Osteocyte (in vitro differentiated cells): ENCODE measurements at regions not wholly inside any gene's neighbourhood (a gene's known extent, or its start where the extent isn't known, plus 50 kb on each side); places are given as distances from the start of the nearest gene placed in this dataset.

Experiments used
- DNase-seq: peaks from one replicate; pipeline ENCODE4 v3.0.0; 2021; ENCODE audit warnings: mixed read lengths; ENCODE audit not compliant: unreplicated experiment; ENCODE audit errors: extremely low spot score
- H3K27ac Mint-ChIP-seq: one replicate; pipeline ENCODE4 v1.8.0; 2021; ENCODE audit warnings: mild to moderate bottlenecking, mixed read lengths; ENCODE audit not compliant: unreplicated experiment
- H3K27me3 Mint-ChIP-seq: one replicate; pipeline ENCODE4 v1.8.0; 2021; ENCODE audit warnings: mixed read lengths; ENCODE audit not compliant: unreplicated experiment
- H3K36me3 Mint-ChIP-seq: one replicate; pipeline ENCODE4 v1.8.0; 2021; ENCODE audit warnings: mixed read lengths; ENCODE audit not compliant: unreplicated experiment
- H3K4me1 Mint-ChIP-seq: one replicate; pipeline ENCODE4 v1.8.0; 2021; ENCODE audit warnings: mixed read lengths; ENCODE audit not compliant: unreplicated experiment
- H3K4me3 Mint-ChIP-seq: one replicate; pipeline ENCODE4 v1.8.0; 2021; ENCODE audit warnings: mild to moderate bottlenecking, moderate library complexity, mixed read lengths; ENCODE audit not compliant: unreplicated experiment
- H3K9me3 Mint-ChIP-seq: one replicate; pipeline ENCODE4 v1.8.0; 2021; ENCODE audit warnings: mixed read lengths; ENCODE audit not compliant: unreplicated experiment
- CTCF ChIP-seq: fragments of 200-600 bp; sonication (generic); IDR thresholded peaks from 2 replicates; pipeline ENCODE4 v1.5.0; 2021; ENCODE audit warnings: antibody characterized with exemption, mild to moderate bottlenecking, moderate library complexity

GRCh38 chr11:122214080-122214479 is 98.1 kb upstream of the BLID start:
- no peaks in the 10 kb centered on the region for H3K36me3 Mint-ChIP-seq
- peaks cover 33% of the 10 kb centered on the region for H3K4me1 Mint-ChIP-seq
- H3K27ac Mint-ChIP-seq = no peak overlapping the region

GRCh38 chr11:122213171-122213570 is 97.2 kb upstream of the BLID start:
- Mint-ChIP-seq H3K4me3 (no peak overlapping the region), H3K27me3 (no peaks in the 10 kb centered on the region), H3K36me3 (no peaks in the 10 kb centered on the region), H3K27ac (no peak overlapping the region), H3K4me1 (peaks cover 43% of the 10 kb centered on the region), H3K9me3 (no peaks in the 10 kb centered on the region)
- TF ChIP-seq CTCF = no peak
- no peak for DNase-seq

More at GRCh38 chr11:122214080-122214479, 98.1 kb upstream of the BLID start:
- H3K9me3 Mint-ChIP-seq = no peaks in the 10 kb centered on the region
- no peak for TF ChIP-seq CTCF
- DNase-seq = no peak
- H3K27me3 Mint-ChIP-seq = no peaks in the 10 kb centered on the region
- H3K4me3 Mint-ChIP-seq = no peak overlapping the region

DNA sequence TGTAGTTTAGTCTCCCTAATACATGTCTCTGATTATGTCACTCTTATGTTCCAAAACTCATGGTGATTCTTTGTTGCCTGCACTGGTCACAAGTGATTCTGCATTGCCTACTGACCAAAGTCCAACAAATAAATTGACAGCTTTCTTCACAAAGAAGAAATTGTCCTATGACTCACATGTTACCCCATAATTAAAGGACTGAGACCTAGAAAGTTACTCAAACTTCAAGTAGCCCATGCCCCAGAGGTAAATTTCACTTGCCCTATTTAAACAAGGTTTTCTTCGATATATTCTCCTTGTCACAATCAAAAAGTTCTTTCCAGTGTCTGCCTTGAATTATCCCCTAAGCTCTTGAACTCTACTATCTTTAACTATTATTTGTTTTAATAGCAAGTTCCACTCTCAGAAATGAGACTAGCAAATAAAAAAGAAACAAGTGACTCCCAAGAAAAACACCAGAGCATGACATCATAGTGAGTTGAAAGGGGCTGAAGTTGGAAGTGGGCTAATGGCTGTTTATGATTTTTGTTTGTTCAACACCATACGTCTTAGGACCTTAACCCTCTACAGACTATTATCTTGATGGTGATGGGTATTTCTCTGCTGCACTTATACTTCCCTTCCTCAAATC is 94.5 kb upstream of the BLID start:
- no peaks in the 10 kb centered on the region for H3K9me3 Mint-ChIP-seq
- DNase-seq = no peak
- H3K4me1 Mint-ChIP-seq = peaks cover 60% of the 10 kb centered on the region
- no peaks in the 10 kb centered on the region for H3K27me3 Mint-ChIP-seq
- H3K27ac Mint-ChIP-seq = no peak overlapping the region
- no peaks in the 10 kb centered on the region for H3K36me3 Mint-ChIP-seq
- no peak overlapping the region for H3K4me3 Mint-ChIP-seq
- no peak for TF ChIP-seq CTCF

DNA sequence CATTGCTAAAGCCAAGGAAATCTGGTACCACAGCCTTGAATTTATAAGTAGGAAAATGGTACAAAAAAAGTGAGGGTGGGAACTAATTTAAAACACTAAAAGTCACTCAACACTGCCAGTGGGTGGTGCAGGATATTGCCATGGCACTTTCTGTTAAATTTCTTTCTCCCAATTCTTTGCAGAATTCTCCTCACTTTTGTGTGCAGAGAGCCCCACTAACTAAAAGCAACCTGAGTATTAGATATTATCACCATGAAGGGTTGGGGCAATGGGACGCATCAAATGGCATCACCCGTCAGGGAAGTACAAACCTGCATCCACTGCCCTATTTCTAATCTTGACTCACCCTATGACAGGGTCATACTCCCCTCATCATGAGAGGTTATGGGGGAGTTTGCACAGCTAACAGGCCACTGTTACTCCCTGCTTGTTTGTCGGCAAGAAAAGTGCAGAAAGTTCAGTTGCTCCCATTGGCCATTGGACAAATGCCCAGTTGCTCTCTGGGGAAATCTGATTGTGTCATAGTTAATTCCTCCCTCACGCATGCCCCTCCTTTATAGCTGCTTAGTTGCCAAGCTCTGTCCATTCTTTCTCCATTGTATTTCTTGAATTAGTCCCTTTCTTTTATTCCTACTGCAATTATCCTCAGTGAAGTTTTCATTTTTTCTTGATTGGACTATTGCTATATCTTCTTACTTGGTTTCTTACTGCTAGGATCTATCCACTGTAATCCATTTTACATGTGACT is 93.8 kb upstream of the BLID start:
- Mint-ChIP-seq H3K4me3 (no peak overlapping the region), H3K9me3 (no peaks in the 10 kb centered on the region), H3K27ac (no peak overlapping the region), H3K4me1 (peaks cover 59% of the 10 kb centered on the region), H3K36me3 (no peaks in the 10 kb centered on the region), H3K27me3 (no peaks in the 10 kb centered on the region)
- no peak for DNase-seq
- TF ChIP-seq CTCF = no peak

GRCh38 chr11:122207921-122208764 is 92.1 kb upstream of the BLID start:
- H3K4me1 Mint-ChIP-seq = peaks cover 61% of the 10 kb centered on the region
- no peaks in the 10 kb centered on the region for H3K9me3 Mint-ChIP-seq
- no peaks in the 10 kb centered on the region for H3K36me3 Mint-ChIP-seq
- peak overlapping the region; percentile 83 for H3K27ac Mint-ChIP-seq
- H3K27me3 Mint-ChIP-seq = no peaks in the 10 kb centered on the region
- DNase-seq = no peak
- H3K4me3 Mint-ChIP-seq = peak overlapping the region; percentile 58
- TF ChIP-seq CTCF = no peak
